ENCODE measurements at regions not wholly inside any gene's neighbourhood (a gene's known extent, or its start where the extent isn't known, plus 50 kb on each side); places are given as distances from the start of the nearest gene placed in this dataset.

- TF ChIP-seq ZBTB8A (tag by site-specific recombination; IDR thresholded peaks at IDR 0.05) (peak; percentile 58), ZNF701 (tag by site-specific recombination; IDR thresholded peaks at IDR 0.05) (no peak), ZNF404 (tag by site-specific recombination; IDR thresholded peaks at IDR 0.05) (0 out of 2 replicates have a peak, but pooled peaks have one; percentile 15), ZNF571 (tag by site-specific recombination; IDR thresholded peaks at IDR 0.05) (no peak), ZBTB1 (tag by site-specific recombination; IDR thresholded peaks at IDR 0.05) (no peak), ZNF140 (tag by site-specific recombination; IDR thresholded peaks at IDR 0.05) (peak; percentile 33; the same call in 1 of the 2 replicates), ZNF221 (tag by site-specific recombination; IDR thresholded peaks at IDR 0.05; ENCODE audit: borderline replicate concordance) (no peak), ZNF558 (tag by site-specific recombination; IDR thresholded peaks at IDR 0.05) (0 out of 2 replicates have a peak, but pooled peaks have one; percentile 18), HOXC10 (CRISPR knock-in tag; IDR thresholded peaks at IDR 0.05) (no peak), ZNF843 (tag by site-specific recombination; IDR thresholded peaks at IDR 0.05) (no peak)
- TF ChIP-seq, protein P1, sequence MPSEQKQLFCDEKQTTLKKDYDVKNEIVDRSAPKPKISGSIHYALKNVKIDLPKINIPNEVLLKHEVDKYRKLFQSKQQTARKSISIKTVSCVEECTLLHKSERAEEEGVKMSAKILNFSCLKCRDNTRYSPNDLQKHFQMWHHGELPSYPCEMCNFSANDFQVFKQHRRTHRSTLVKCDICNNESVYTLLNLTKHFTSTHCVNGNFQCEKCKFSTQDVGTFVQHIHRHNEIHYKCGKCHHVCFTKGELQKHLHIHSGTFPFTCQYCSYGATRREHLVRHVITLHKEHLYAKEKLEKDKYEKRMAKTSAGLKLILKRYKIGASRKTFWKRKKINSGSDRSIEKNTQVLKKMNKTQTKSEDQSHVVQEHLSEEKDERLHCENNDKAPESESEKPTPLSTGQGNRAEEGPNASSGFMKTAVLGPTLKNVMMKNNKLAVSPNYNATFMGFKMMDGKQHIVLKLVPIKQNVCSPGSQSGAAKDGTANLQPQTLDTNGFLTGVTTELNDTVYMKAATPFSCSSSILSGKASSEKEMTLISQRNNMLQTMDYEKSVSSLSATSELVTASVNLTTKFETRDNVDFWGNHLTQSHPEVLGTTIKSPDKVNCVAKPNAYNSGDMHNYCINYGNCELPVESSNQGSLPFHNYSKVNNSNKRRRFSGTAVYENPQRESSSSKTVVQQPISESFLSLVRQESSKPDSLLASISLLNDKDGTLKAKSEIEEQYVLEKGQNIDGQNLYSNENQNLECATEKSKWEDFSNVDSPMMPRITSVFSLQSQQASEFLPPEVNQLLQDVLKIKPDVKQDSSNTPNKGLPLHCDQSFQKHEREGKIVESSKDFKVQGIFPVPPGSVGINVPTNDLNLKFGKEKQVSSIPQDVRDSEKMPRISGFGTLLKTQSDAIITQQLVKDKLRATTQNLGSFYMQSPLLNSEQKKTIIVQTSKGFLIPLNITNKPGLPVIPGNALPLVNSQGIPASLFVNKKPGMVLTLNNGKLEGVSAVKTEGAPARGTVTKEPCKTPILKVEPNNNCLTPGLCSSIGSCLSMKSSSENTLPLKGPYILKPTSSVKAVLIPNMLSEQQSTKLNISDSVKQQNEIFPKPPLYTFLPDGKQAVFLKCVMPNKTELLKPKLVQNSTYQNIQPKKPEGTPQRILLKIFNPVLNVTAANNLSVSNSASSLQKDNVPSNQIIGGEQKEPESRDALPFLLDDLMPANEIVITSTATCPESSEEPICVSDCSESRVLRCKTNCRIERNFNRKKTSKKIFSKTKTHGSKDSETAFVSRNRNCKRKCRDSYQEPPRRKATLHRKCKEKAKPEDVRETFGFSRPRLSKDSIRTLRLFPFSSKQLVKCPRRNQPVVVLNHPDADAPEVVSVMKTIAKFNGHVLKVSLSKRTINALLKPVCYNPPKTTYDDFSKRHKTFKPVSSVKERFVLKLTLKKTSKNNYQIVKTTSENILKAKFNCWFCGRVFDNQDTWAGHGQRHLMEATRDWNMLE (tag by site-specific recombination; conservative IDR thresholded peaks at IDR 0.05; ENCODE audit: low read depth) = peak; percentile 69; the same call in 1 of the 2 replicates
Measured at GRCh38 chr6:23981923-23982322, 144.1 kb upstream of the NRSN1 start (continued).

- Histone ChIP-seq H3K27ac (ENCODE audit: extremely low read depth, low read depth, low read length) (no peak overlapping the region), H3K4me1 (ENCODE audit: control insufficient read depth, insufficient read depth, low read length) (no peaks in the 10 kb centered on the region), H3K4me3 (ENCODE audit: low read depth, low read length) (no peak overlapping the region), H3K9me3 (ENCODE audit: control insufficient read depth, insufficient read depth, low read depth, low read length) (no peaks in the 10 kb centered on the region), H3K36me3 (ENCODE audit: control insufficient read depth in 2 of 2, insufficient read depth in 1 of 2, low read length in 2 of 2) (no peaks in the 10 kb centered on the region)
- TF ChIP-seq TCF7L2 (IDR thresholded peaks at IDR 0.05; ENCODE audit: borderline replicate concordance, low read depth, low read length) = no peak
- TF ChIP-seq BCL6B (tag by site-specific recombination; IDR thresholded peaks at IDR 0.05) = no peak
- TF ChIP-seq ZNF629 (tag by site-specific recombination; IDR thresholded peaks at IDR 0.05) = no peak
- no peak for TF ChIP-seq ZNF837 (tag by site-specific recombination; IDR thresholded peaks at IDR 0.05)
- no peak for TF ChIP-seq ZNF121 (tag by site-specific recombination; IDR thresholded peaks at IDR 0.05)
- no peak for TF ChIP-seq ZNF701 (tag by site-specific recombination; IDR thresholded peaks at IDR 0.05)
- no peak for TF ChIP-seq ZNF501 (tag by site-specific recombination; IDR thresholded peaks at IDR 0.05)
- no peak for TF ChIP-seq BCL11B (tag by site-specific recombination; IDR thresholded peaks at IDR 0.05; ENCODE audit: low read depth)
- TF ChIP-seq ZNF530 (tag by site-specific recombination; IDR thresholded peaks at IDR 0.05; ENCODE audit: low read depth) = no peak
- ChIA-PET CTCF (no interaction called here), POLR2A (no interaction called here)
Measured at GRCh38 chr6:23983735-23984134, 142.3 kb upstream of the NRSN1 start.

GRCh38 chr6:23985015-23985414, 141.0 kb upstream of the NRSN1 start:
- Histone ChIP-seq H3K27ac (ENCODE audit: extremely low read depth, low read depth, low read length) (no peak overlapping the region), H3K4me1 (ENCODE audit: control insufficient read depth, insufficient read depth, low read length) (no peaks in the 10 kb centered on the region), H3K9me3 (ENCODE audit: control insufficient read depth, insufficient read depth, low read depth, low read length) (no peaks in the 10 kb centered on the region), H3K4me3 (ENCODE audit: low read depth, low read length) (no peak overlapping the region), H3K36me3 (ENCODE audit: control insufficient read depth in 2 of 2, insufficient read depth in 1 of 2, low read length in 2 of 2) (no peaks in the 10 kb centered on the region)
- POLR2A ChIA-PET = no interaction called here
- CTCF ChIA-PET = interaction anchor here (0.7 kb wide), 2 partner anchors 201 to 313 kb away, joined by 3 read pairs; no protein-coding TSS in a partner anchor
- TF ChIP-seq ZNF148 (tag by site-specific recombination; IDR thresholded peaks at IDR 0.05; ENCODE audit: borderline replicate concordance) (no peak), ZNF394 (tag by site-specific recombination; IDR thresholded peaks at IDR 0.05; ENCODE audit: borderline replicate concordance) (peak; percentile 89), ZXDB (tag by site-specific recombination; IDR thresholded peaks at IDR 0.05) (peak; percentile 43; the same call in 1 of the 2 replicates), ZNF140 (tag by site-specific recombination; IDR thresholded peaks at IDR 0.05) (peak; percentile 43; the same call in 1 of the 2 replicates), OVOL3 (tag by site-specific recombination; IDR thresholded peaks at IDR 0.05) (no peak), ZNF202 (tag by site-specific recombination; IDR thresholded peaks at IDR 0.05; ENCODE audit: borderline replicate concordance) (0 out of 2 replicates have a peak, but pooled peaks have one; percentile 42), ZSCAN16 (tag by site-specific recombination; IDR thresholded peaks at IDR 0.05) (no peak), ZNF558 (tag by site-specific recombination; IDR thresholded peaks at IDR 0.05) (0 out of 2 replicates have a peak, but pooled peaks have one; percentile 52), ZNF664 (tag by site-specific recombination; IDR thresholded peaks at IDR 0.05) (0 out of 2 replicates have a peak, but pooled peaks have one; percentile 19), YY1 (tag by site-specific recombination; IDR thresholded peaks at IDR 0.05) (no peak)
